ENCODE measurements at regions not wholly inside any gene's neighbourhood (a gene's known extent, or its start where the extent isn't known, plus 50 kb on each side); places are given as distances from the start of the nearest gene placed in this dataset.
A peak's percentile ranks its signal among the peaks of the same experiment; 100 is the strongest.

DNA sequence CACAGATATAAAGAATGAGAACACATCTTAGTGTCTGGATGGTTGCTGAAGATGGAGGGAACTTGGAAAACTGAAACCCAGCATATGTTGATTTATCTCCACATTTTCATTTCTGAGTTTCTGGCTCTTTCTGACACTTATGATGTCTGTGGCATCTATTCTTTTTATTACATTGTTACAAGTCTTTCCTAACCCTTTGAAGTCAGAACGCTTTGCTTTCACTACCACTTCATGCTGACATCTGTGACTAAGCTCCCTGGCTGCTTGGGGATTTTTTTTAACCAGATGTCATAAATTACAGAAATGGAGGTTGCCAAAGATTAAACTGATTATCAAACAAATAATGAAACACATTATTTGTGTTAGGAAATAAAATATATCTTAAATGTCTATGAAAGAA is 188.7 kb downstream of the KITLG start:
- Mint-ChIP-seq H3K36me3 (peaks cover 4% of the 10 kb centered on the region), H3K27ac (peak overlapping the region; percentile 30), H3K9me3 (peaks cover 14% of the 10 kb centered on the region), H3K4me3 (no peak overlapping the region), H3K27me3 (ENCODE audit: low read depth) (no peaks in the 10 kb centered on the region), H3K4me1 (peaks cover 11% of the 10 kb centered on the region)
- no peak for TF ChIP-seq CTCF (IDR thresholded peaks at IDR 0.05; ENCODE audit: unreplicated experiment)
- DNase-seq (ENCODE audit: low spot score in 2 of 2, unreplicated experiment in 2 of 2) = no peak

- peaks cover 11% of the 10 kb centered on the region for H3K4me1 Mint-ChIP-seq
- DNase-seq (ENCODE audit: low spot score in 2 of 2, unreplicated experiment in 2 of 2) = no peak
- H3K4me3 Mint-ChIP-seq = no peak overlapping the region
- no peak for TF ChIP-seq CTCF (IDR thresholded peaks at IDR 0.05; ENCODE audit: unreplicated experiment)
- H3K27ac Mint-ChIP-seq = no peak overlapping the region
- peaks cover 4% of the 10 kb centered on the region for H3K36me3 Mint-ChIP-seq
- H3K27me3 Mint-ChIP-seq (ENCODE audit: low read depth) = no peaks in the 10 kb centered on the region
- peaks cover 14% of the 10 kb centered on the region for H3K9me3 Mint-ChIP-seq
These were observed 187.1 kb downstream of the KITLG start for GRCh38 chr12:88393017-88393767.

- Mint-ChIP-seq H3K4me3 (no peak overlapping the region), H3K27me3 (ENCODE audit: low read depth) (no peaks in the 10 kb centered on the region), H3K36me3 (peaks cover 4% of the 10 kb centered on the region), H3K27ac (no peak overlapping the region), H3K9me3 (peaks cover 24% of the 10 kb centered on the region), H3K4me1 (peaks cover 6% of the 10 kb centered on the region)
- no peak for TF ChIP-seq CTCF (IDR thresholded peaks at IDR 0.05; ENCODE audit: unreplicated experiment)
- DNase-seq (ENCODE audit: low spot score in 2 of 2, unreplicated experiment in 2 of 2) = no peak
These were observed 182.2 kb downstream of the KITLG start for GRCh38 chr12:88398031-88398430.

DNA sequence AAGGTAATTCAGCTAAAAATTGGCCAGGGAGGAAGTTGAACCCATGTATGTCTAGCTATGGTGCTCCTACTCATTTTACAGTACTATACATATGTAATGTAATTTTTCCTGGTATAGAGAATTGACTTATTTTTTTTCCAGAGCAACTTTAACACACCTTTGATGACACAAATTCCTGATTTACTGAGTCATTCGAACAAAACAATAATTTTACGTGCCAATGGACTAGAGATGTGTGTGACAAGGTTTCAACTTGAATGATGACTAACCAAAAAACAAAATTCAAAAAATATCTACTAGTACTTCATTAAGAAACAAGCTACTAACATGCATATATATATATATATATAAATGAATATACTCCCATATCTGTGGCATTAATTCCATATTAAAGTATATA is 180.5 kb downstream of the KITLG start:
- Mint-ChIP-seq H3K36me3 (no peaks in the 10 kb centered on the region), H3K9me3 (peaks cover 11% of the 10 kb centered on the region), H3K27me3 (ENCODE audit: low read depth) (no peaks in the 10 kb centered on the region), H3K4me1 (peaks cover 6% of the 10 kb centered on the region), H3K27ac (no peak overlapping the region), H3K4me3 (no peak overlapping the region)
- no peak for TF ChIP-seq CTCF (IDR thresholded peaks at IDR 0.05; ENCODE audit: unreplicated experiment)
- no peak for DNase-seq (ENCODE audit: low spot score in 2 of 2, unreplicated experiment in 2 of 2)

- no peak for DNase-seq (ENCODE audit: low spot score in 2 of 2, unreplicated experiment in 2 of 2)
- no peaks in the 10 kb centered on the region for H3K27me3 Mint-ChIP-seq (ENCODE audit: low read depth)
- H3K36me3 Mint-ChIP-seq = no peaks in the 10 kb centered on the region
- H3K9me3 Mint-ChIP-seq = peaks cover 10% of the 10 kb centered on the region
- H3K27ac Mint-ChIP-seq = no peak overlapping the region
- H3K4me3 Mint-ChIP-seq = no peak overlapping the region
- peaks cover 6% of the 10 kb centered on the region for H3K4me1 Mint-ChIP-seq
- TF ChIP-seq CTCF (IDR thresholded peaks at IDR 0.05; ENCODE audit: unreplicated experiment) = no peak
These were observed 180.0 kb downstream of the KITLG start for GRCh38 chr12:88400302-88400701.
